ENCODE measurements at regions not wholly inside any gene's neighbourhood (a gene's known extent, or its start where the extent isn't known, plus 50 kb on each side); places are given as distances from the start of the nearest gene placed in this dataset.
A peak's percentile ranks its signal among the peaks of the same experiment; 100 is the strongest.

DNA sequence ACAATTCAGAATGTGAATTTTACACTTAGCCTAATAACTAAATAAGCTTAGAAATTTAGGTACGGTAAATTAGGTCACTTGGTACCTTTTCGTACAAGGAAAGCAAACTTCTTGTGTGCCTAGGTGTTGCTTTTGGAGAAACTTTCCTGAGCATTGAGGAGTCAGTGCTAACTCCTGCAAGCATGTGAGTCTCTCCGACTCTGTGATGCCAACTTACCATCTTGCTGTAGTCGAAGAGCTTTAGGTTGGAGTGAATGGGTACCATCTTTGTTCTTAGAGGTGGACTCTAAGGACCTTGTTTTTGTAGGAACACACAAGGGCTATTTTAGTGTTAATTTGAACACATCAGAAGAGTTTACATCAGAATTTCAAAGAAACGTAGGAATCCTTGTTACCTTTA is 688.9 kb downstream of the USP25 start:
- Histone ChIP-seq H3K9me3 (ENCODE audit: control insufficient read depth, low read length) (no peaks in the 10 kb centered on the region), H3K27me3 (ENCODE audit: control insufficient read depth in 1 of 2, insufficient read depth in 2 of 2, low read length in 1 of 2) (no peaks in the 10 kb centered on the region), H3K4me3 (ENCODE audit: low read length in 2 of 2) (no peak overlapping the region), H3K36me3 (ENCODE audit: control insufficient read depth in 1 of 2, insufficient read depth in 2 of 2, low read length in 1 of 2) (no peaks in the 10 kb centered on the region), H3K4me1 (ENCODE audit: control insufficient read depth in 1 of 2, insufficient read depth in 2 of 2, low read length in 2 of 2) (no peaks in the 10 kb centered on the region), H3K27ac (ENCODE audit: low read depth in 1 of 2, low read length in 2 of 2) (peak overlapping the region in 1 of 2 donors; percentile 57)
- ATAC-seq (ENCODE audit: low FRiP score) (peak; percentile 14), DNase-seq (no peak)
- WGBS, 2 donors: 81 to 84% methylated on average over 5 of the region's 5 CpGs
- intact Hi-C loops (cut with DNase I): no loop called here

- H3K27ac ChIP-seq (ENCODE audit: low read depth in 1 of 2, low read length in 2 of 2): peak overlapping the region; percentile 33 to 57
Measured at GRCh38 chr21:16419188-16419921, 689.6 kb downstream of the USP25 start.

DNA sequence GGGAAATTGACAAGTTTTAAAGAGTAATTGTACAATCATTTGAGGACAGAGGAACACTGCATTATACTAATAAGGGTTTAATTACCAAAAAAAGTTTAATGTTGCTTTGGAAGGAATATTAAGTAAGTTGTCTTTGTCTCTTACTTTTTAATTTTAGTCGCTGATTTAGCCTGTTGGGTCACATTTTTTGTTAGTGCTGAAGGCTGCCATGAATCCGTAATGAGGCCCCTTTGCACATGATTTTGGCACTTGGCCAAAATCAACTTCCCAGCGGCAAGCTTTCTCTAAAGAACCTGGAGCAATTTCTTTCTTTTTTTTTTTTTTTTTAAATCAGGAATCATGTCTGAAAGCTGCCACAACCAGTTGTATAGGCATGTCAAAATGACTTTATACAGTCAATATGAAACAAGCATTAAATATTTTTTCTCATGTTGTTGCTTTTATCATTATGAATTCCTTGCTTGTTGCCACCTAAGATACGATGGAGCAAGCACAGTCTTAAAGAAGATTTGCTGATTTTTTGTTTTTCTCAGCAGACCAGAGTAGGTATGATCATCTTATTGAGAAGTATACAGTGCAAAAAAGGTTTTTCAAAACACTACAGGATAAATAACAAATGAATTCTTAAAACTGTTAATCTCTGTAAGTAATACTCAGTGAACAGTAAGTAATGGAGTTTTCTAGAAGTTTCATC is 690.4 kb downstream of the USP25 start:
- ATAC-seq (ENCODE audit: low FRiP score) (peak; percentile 76), DNase-seq (peak in 1 of 2 donors; percentile 59)
- Histone ChIP-seq H3K4me1 (ENCODE audit: control insufficient read depth in 1 of 2, insufficient read depth in 2 of 2, low read length in 2 of 2) (no peaks in the 10 kb centered on the region), H3K27me3 (ENCODE audit: control insufficient read depth in 1 of 2, insufficient read depth in 2 of 2, low read length in 1 of 2) (no peaks in the 10 kb centered on the region), H3K4me3 (ENCODE audit: low read length in 2 of 2) (peak overlapping the region; percentile 37 to 79), H3K27ac (ENCODE audit: low read depth in 1 of 2, low read length in 2 of 2) (no peak overlapping the region), H3K9me3 (ENCODE audit: control insufficient read depth, low read length) (no peaks in the 10 kb centered on the region), H3K36me3 (ENCODE audit: control insufficient read depth in 1 of 2, insufficient read depth in 2 of 2, low read length in 1 of 2) (no peaks in the 10 kb centered on the region)
- intact Hi-C loops (cut with DNase I): no loop called here
- 2 to 4% methylated on average over 4 of the region's 4 CpGs for WGBS, 2 donors

More at GRCh38 chr21:16419188-16419921, 689.6 kb downstream of the USP25 start:
- Histone ChIP-seq H3K9me3 (ENCODE audit: control insufficient read depth, low read length) (no peaks in the 10 kb centered on the region), H3K4me1 (ENCODE audit: control insufficient read depth in 1 of 2, insufficient read depth in 2 of 2, low read length in 2 of 2) (no peaks in the 10 kb centered on the region), H3K4me3 (ENCODE audit: low read length in 2 of 2) (peak overlapping the region; percentile 48 to 79), H3K27me3 (ENCODE audit: control insufficient read depth in 1 of 2, insufficient read depth in 2 of 2, low read length in 1 of 2) (no peaks in the 10 kb centered on the region), H3K36me3 (ENCODE audit: control insufficient read depth in 1 of 2, insufficient read depth in 2 of 2, low read length in 1 of 2) (no peaks in the 10 kb centered on the region)
- 4 to 5% methylated on average over 14 of the region's 14 CpGs for WGBS, 2 donors
- DNase-seq (peak; percentile 75 to 86), ATAC-seq (ENCODE audit: low FRiP score) (peak; percentile 94)
- intact Hi-C loops (cut with DNase I): no loop called here

GRCh38 chr21:16421007-16421406 is 691.2 kb downstream of the USP25 start:
- intact Hi-C loops (cut with DNase I): no loop called here
- no peak for DNase-seq
- Histone ChIP-seq H3K36me3 (ENCODE audit: control insufficient read depth in 1 of 2, insufficient read depth in 2 of 2, low read length in 1 of 2) (no peaks in the 10 kb centered on the region), H3K4me1 (ENCODE audit: control insufficient read depth in 1 of 2, insufficient read depth in 2 of 2, low read length in 2 of 2) (no peaks in the 10 kb centered on the region), H3K27ac (ENCODE audit: low read depth in 1 of 2, low read length in 2 of 2) (no peak overlapping the region), H3K27me3 (ENCODE audit: control insufficient read depth in 1 of 2, insufficient read depth in 2 of 2, low read length in 1 of 2) (no peaks in the 10 kb centered on the region), H3K4me3 (ENCODE audit: low read length in 2 of 2) (no peak overlapping the region), H3K9me3 (ENCODE audit: control insufficient read depth, low read length) (no peaks in the 10 kb centered on the region)
- WGBS, 2 donors: 64 to 72% methylated on average over 2 of the region's 2 CpGs
- no peak for ATAC-seq (ENCODE audit: low FRiP score)

DNA sequence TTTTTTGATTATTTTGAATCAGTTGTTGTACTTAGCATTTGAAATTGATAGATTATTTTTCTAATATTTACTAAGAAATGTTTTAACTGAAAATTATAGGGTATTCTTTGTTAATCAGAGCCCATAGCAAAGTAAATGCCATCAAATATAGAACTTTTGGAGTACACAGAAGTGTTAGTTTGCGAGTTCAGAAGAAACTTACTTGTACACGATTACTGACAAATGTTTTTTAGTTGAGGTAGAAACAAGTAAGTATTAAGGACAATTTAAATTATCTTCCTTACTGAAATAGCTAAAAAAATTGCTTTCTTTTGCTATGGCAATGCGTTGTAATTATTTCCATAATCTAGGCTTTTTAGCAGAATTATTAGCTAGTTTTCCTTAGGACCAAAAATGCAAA is 692.2 kb downstream of the USP25 start:
- Histone ChIP-seq H3K4me1 (ENCODE audit: control insufficient read depth in 1 of 2, insufficient read depth in 2 of 2, low read length in 2 of 2) (no peaks in the 10 kb centered on the region), H3K9me3 (ENCODE audit: control insufficient read depth, low read length) (no peaks in the 10 kb centered on the region), H3K27ac (ENCODE audit: low read depth in 1 of 2, low read length in 2 of 2) (no peak overlapping the region), H3K4me3 (ENCODE audit: low read length in 2 of 2) (no peak overlapping the region), H3K27me3 (ENCODE audit: control insufficient read depth in 1 of 2, insufficient read depth in 2 of 2, low read length in 1 of 2) (no peaks in the 10 kb centered on the region), H3K36me3 (ENCODE audit: control insufficient read depth in 1 of 2, insufficient read depth in 2 of 2, low read length in 1 of 2) (no peaks in the 10 kb centered on the region)
- DNase-seq (no peak), ATAC-seq (ENCODE audit: low FRiP score) (no peak)
- intact Hi-C loops (cut with DNase I): no loop called here
- WGBS, 2 donors: 83 to 87% methylated on average over 3 of the region's 3 CpGs

DNA sequence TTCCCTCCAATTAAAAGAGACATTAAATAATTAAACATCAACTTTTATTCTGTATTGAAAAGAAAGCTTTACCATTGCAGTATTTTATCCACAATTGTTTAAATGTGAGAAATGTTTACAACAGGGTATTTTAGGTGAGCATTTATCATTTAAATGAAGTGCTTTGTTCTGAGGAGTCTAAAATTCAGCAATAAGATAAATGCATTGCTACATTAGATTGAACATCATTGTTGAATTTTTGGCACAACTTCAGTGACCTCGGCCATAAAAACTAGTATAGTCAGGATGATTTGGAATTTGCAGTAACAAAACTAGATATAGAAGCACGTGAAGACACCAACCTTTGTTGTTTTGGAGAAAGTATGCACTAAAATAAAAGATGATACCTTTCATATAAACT is 692.9 kb downstream of the USP25 start:
- no peaks in the 10 kb centered on the region for H3K36me3 ChIP-seq (ENCODE audit: control insufficient read depth in 1 of 2, insufficient read depth in 2 of 2, low read length in 1 of 2)
- H3K4me1 ChIP-seq (ENCODE audit: control insufficient read depth in 1 of 2, insufficient read depth in 2 of 2, low read length in 2 of 2): no peaks in the 10 kb centered on the region
- ATAC-seq (ENCODE audit: low FRiP score) (no peak), DNase-seq (no peak)
- intact Hi-C loops (cut with DNase I): no loop called here
- no peak overlapping the region for H3K27ac ChIP-seq (ENCODE audit: low read depth in 1 of 2, low read length in 2 of 2)
- 55 to 74% methylated on average over 2 of the region's 2 CpGs for WGBS, 2 donors
- no peak overlapping the region for H3K4me3 ChIP-seq (ENCODE audit: low read length in 2 of 2)
- H3K9me3 ChIP-seq (ENCODE audit: control insufficient read depth, low read length): no peaks in the 10 kb centered on the region
- no peaks in the 10 kb centered on the region for H3K27me3 ChIP-seq (ENCODE audit: control insufficient read depth in 1 of 2, insufficient read depth in 2 of 2, low read length in 1 of 2)

DNA sequence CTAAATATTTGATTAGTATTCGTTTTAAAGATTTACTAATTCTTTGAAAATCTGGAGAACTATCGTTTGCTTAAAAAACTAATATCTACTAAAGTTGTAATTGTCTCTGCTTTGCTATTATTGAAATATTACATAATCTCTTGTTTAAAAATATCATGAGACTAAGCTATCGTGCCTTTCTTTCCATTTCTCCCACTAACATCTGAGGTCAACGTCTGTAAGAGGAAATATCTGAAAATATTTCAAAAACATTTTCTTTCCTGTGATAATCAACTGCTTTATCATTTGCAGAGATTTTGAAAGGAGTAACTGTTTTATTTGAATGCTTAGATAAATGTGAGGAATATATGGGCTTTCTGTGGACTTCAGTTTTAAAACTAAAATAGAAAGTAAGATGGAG is 694.1 kb downstream of the USP25 start:
- no peak for ATAC-seq (ENCODE audit: low FRiP score)
- peak overlapping the region; percentile 26 for H3K4me3 ChIP-seq (ENCODE audit: low read length in 2 of 2)
- peak overlapping the region in 1 of 2 donors; percentile 28 for H3K27ac ChIP-seq (ENCODE audit: low read depth in 1 of 2, low read length in 2 of 2)
- no peaks in the 10 kb centered on the region for H3K36me3 ChIP-seq (ENCODE audit: control insufficient read depth in 1 of 2, insufficient read depth in 2 of 2, low read length in 1 of 2)
- no peak for DNase-seq
- intact Hi-C loops (cut with DNase I): no loop called here
- no peaks in the 10 kb centered on the region for H3K9me3 ChIP-seq (ENCODE audit: control insufficient read depth, low read length)
- H3K4me1 ChIP-seq (ENCODE audit: control insufficient read depth in 1 of 2, insufficient read depth in 2 of 2, low read length in 2 of 2): no peaks in the 10 kb centered on the region
- no peaks in the 10 kb centered on the region for H3K27me3 ChIP-seq (ENCODE audit: control insufficient read depth in 1 of 2, insufficient read depth in 2 of 2, low read length in 1 of 2)
- 17 to 33% methylated on average over 4 of the region's 4 CpGs for WGBS, 2 donors

GRCh38 chr21:16424331-16424751 is 694.6 kb downstream of the USP25 start:
- no peaks in the 10 kb centered on the region for H3K9me3 ChIP-seq (ENCODE audit: control insufficient read depth, low read length)
- 23 to 43% methylated on average over 5 of the region's 5 CpGs for WGBS, 2 donors
- H3K27ac ChIP-seq (ENCODE audit: low read depth in 1 of 2, low read length in 2 of 2): peak overlapping the region in 1 of 2 donors; percentile 28
- peak; percentile 20 for ATAC-seq (ENCODE audit: low FRiP score)
- H3K4me1 ChIP-seq (ENCODE audit: control insufficient read depth in 1 of 2, insufficient read depth in 2 of 2, low read length in 2 of 2): no peaks in the 10 kb centered on the region
- peak overlapping the region; percentile 26 for H3K4me3 ChIP-seq (ENCODE audit: low read length in 2 of 2)
- no peaks in the 10 kb centered on the region for H3K36me3 ChIP-seq (ENCODE audit: control insufficient read depth in 1 of 2, insufficient read depth in 2 of 2, low read length in 1 of 2)
- intact Hi-C loops (cut with DNase I): no loop called here
- DNase-seq: no peak
- no peaks in the 10 kb centered on the region for H3K27me3 ChIP-seq (ENCODE audit: control insufficient read depth in 1 of 2, insufficient read depth in 2 of 2, low read length in 1 of 2)

- Histone ChIP-seq H3K36me3 (ENCODE audit: control insufficient read depth in 1 of 2, insufficient read depth in 2 of 2, low read length in 1 of 2) (no peaks in the 10 kb centered on the region), H3K9me3 (ENCODE audit: control insufficient read depth, low read length) (no peaks in the 10 kb centered on the region), H3K4me3 (ENCODE audit: low read length in 2 of 2) (peak overlapping the region in 1 of 2 donors; percentile 21), H3K27ac (ENCODE audit: low read depth in 1 of 2, low read length in 2 of 2) (no peak overlapping the region), H3K27me3 (ENCODE audit: control insufficient read depth in 1 of 2, insufficient read depth in 2 of 2, low read length in 1 of 2) (no peaks in the 10 kb centered on the region), H3K4me1 (ENCODE audit: control insufficient read depth in 1 of 2, insufficient read depth in 2 of 2, low read length in 2 of 2) (no peaks in the 10 kb centered on the region)
- DNase-seq (no peak), ATAC-seq (ENCODE audit: low FRiP score) (no peak)
- intact Hi-C loops (cut with DNase I): no loop called here
Measured at GRCh38 chr21:16425376-16425775, 695.6 kb downstream of the USP25 start.

All from aorta (tissue), 5 donors.